NCI-H2081 (cell line): ENCODE measurements at regions not wholly inside any gene's neighbourhood (a gene's known extent, or its start where the extent isn't known, plus 50 kb on each side); places are given as distances from the start of the nearest gene placed in this dataset.

ENCODE experiments used
- DNase-seq, 2 experiments: peaks; one replicate each; lab custom pipeline; 2025; lab: John Stamatoyannopoulos, UW

GRCh38 chr20:40738976-40739375 lies 49.9 kb upstream of the MAFB start:
- DNase-seq, result no peak

- no peak for DNase-seq
These were observed 50.8 kb upstream of the MAFB start for GRCh38 chr20:40739841-40740240.

GRCh38 chr20:40741507-40742106 lies 52.6 kb upstream of the MAFB start:
- DNase-seq, result peak in 1 of 2 experiments; percentile 2

DNA sequence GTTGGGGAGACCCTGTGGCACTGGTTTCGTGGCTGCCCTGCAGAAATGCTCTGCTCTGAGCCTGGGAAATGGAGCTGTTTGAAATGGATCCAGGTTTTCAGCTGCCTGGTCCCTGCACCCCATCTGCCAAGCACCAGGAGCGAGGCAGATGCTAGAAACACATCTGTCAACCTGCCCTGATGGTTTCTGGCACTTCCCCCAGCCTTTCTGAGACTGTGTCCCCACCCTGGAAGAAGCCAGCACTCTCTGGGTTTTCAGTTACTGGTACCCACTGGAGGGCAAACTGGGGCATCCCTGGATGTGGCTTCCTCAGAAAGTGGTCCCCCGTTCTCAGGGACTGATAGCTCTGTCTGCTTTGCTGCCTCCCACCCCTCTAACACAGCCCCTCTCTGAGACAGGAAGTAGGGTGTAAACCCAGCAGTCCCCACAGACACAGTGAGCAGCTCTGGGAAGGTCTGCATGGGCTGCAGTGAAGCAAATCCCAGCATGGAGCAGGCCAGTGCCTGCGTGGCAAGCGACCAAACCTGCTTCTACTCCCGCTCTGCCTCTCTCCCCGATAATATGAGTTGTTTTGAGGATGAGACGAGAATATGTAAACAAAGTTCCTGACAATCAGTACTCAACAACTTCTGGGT lies 54.2 kb upstream of the MAFB start:
- DNase-seq, result no peak

DNA sequence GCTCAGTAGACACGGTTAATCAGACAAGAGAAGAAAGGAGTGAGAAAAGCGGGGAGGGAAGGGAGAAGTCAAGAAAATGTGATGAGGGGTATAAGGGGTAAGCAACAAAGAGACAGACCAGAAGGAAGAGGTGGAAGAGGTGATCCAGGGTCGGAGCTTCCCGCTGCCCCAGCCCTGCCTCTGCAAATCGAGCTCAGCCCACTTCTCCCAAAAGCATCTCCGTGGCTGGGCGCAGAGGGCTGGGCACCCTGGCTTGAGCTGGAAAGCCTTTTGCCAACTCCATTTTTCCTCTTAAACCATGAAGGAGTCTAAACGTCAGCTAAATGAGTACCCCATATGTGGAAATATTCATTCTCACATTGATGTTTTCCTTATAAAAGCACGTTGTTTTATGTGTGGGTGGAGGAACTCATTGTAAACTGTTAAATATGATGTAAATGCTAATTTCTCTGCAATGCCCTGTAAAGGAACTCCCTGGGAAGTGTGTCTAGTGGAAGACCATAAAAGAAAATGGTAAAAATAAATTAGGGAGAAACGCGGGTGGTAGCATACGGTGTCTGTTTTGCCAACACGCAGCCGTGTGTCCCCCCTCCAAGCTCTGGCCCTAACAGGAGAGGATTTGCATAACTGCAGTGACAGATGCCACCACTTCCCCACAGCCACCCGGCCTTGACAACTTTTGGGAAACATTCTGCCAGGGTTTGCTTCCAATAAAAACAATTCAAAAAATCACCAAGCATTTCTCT lies 55.2 kb upstream of the MAFB start:
- no peak for DNase-seq

- no peak for DNase-seq
These were observed 55.8 kb upstream of the MAFB start for GRCh38 chr20:40744818-40745175.

- no peak for DNase-seq
These were observed 57.2 kb upstream of the MAFB start for GRCh38 chr20:40746251-40746650.

DNA sequence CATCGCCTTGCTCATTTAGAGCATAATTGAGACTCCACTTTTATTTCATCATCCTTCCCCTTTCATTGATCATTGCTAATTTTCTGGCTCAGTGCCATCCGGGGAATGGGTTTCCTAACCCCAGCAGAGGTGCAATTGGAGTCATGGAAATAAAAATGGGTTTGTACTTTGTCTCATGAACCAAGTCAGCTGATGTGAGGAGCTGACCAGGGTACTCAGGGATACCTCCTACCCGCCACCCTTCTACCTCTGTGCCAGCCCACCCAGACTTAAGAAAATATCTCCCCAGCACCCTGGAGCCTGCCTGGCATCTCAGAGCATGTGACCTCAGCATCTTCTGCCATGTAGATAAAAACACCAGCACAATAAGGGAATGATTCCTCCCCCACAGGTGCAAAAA lies 59.1 kb upstream of the MAFB start:
- DNase-seq, result no peak

DNA sequence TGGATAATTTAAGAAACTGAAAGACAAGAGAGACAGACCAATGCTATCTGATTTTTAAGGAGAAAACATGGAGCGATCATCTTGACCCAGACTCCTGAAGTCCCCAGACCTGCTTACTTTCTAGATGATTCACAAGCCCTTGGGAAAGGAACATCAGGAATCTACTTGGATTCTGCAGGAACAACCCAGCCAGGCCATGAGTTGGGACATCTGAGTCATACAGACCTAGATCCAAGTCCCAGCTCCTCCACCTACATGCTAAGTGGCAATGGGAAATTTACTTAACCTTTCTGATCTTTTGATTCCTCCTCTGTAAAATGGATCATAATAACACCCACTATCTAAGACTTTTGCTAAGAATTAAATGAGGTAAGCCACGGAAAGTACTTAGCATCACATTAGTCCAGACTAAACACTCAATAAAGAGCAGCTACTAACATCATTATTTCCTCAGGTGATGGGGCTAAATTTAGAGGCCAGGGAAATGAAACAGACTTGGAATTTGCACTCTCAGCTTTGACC lies 61.0 kb upstream of the MAFB start:
- DNase-seq, result no peak

GRCh38 chr20:40750541-40751035 lies 61.6 kb upstream of the MAFB start:
- no peak for DNase-seq

DNA sequence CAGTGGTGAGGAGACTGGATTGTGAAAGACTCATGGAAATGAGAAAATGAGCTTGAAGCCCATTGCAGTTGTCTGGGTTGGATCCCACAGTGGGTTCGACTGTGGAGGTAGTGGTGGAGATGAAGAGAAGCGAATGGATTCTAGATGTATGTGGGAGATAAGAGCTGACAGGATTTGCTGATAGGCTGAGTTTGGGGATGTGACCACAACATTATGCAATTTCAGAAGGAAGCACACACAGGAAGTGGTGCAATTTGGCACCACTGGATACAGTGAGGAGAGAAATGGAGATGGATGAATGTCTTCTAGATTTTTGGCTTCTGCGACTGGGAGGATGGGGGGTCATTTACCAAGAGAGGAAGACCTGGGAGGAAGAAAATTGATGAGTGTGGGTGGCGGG lies 64.4 kb upstream of the MAFB start:
- no peak for DNase-seq

- DNase-seq, result no peak
These were observed 65.4 kb upstream of the MAFB start for GRCh38 chr20:40754339-40754943.

- no peak for DNase-seq
These were observed 68.1 kb upstream of the MAFB start for GRCh38 chr20:40757087-40757486.

DNA sequence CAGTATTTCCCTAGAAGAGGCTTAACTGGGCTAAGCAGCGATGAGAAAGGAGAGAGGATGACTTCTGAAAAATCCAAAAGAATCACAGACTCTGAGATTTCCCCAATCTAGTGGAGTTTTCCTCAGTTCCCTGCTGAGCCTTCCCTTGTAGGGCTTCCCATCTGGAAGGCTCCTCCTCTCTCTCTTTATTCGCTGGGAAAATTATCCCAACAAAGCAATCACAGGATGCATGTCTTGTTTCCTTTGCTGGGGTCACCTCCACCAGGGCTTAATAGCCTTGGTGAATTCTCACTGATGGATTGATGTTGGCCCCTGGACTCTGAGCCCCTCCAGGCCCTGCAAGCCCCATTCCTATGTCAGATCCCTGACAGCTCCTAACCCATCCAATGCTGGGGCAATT lies 69.8 kb upstream of the MAFB start:
- DNase-seq, result no peak

DNA sequence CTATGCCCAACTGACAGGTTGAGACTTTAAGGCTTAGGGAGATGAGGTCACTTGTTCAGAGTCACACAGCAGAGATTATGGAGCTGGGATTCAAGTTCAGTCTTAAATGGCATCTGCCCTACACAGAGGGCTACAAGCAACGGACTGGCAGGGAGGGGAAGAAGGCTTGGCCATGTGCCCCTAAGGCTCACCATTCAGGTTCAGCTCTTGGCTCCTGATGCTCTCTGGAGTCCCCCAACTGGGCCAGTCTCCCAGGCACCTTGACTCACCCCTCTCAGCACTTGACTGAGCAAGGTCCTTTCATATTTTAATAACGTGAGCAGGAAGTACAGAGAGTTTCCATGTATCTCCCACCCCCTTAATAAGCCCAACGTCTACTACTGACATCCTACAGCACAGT lies 71.4 kb upstream of the MAFB start:
- no peak for DNase-seq

DNA sequence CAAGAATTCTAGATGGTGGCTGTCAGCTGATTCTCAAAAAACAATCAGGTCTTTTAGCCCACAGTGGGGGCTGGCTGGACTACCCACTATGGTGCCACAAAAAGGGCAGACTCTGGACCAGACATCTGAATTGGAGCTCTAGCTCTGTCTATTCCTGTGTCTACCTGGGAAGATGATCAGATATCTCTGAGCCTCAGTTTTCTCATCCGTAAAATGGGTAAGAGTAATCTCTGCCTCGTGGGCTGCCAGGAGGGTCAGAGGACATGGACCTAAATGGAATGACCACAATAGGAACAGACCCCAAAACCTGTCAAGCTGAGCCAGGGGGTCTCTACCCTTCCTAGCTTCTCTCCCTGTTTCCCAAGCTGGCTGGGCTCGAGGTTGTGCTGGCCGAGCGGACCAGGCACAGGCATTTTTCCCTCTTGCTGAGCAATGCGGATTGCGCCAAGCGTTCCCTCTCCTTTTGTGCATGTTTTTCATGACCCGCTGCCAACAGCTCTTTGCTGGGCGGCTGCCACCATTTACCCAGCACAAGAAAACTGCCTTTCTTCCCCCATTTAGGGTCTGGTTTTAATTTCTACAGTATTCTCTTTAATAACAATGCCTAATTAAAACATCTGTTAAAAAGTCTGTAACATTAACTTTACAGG lies 74.7 kb upstream of the MAFB start:
- DNase-seq, result no peak

DNA sequence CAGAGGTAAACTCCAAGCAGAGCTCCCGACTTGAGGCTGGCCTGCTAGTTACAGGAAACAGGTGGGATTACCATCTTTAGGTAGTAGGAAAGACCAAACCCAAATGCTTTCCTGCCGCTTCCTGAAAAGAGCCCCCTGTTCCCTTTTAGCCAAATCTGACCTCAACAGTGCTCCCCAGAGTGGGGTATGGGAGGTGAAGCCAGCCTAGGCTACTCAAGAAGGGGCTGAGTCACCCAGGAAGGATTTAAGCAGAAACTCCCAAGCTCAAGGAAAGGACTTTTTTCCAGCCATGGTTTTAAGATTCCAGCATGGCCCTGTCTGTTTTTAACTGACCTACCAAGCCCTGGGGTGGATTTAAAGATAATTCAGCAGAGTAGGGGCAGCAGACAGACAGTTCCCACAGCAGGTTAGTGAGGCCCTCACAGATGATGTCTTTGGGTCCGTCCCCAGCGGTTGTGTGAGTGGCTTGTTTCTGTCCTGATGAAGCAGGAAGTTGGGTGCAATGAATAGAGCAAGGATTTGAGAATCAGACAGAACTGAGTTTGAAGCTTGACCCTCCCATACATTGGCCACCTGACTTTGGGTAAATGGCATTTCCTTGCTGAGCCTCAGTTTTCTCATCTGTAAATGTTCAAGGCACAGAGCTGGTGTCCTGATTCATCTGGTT lies 76.9 kb upstream of the MAFB start:
- no peak for DNase-seq

DNA sequence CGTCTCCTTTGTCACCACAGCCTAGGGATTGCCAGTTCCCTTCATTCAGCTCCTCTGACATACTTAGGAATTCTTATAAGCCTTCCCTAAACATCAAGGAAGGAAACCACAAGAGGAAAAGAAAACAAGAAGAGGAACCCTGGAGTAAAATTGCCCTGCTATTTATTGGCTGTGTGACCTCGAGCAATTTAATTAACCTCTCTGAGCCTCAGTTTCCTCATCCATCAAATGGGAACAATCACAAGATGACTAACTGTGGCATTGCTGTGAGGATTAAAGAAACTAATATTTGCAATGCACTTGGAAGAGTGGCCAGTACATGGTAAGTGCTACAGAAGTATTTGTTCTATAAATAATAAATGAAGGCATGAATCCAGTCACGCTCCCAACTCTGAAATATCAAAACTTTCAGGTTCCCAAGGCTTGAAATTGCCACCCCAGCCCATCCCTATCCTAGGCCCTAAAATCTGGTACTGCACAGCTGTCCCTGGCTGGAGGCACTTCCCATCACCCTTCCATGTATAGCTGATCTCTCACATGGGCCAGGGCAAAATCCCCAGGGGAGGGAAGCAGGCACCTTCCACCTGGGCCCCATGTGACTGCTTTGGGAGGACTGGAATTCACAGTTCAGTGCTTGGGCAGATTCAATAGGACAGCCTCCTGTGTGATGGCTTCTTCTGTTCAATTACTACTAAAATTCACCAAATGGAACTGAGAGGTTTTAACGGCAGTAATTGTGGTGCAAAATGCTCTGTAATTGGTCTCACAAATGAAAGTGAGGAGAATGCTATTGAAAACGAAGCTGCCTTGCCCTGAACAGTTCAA lies 78.0 kb upstream of the MAFB start:
- no peak for DNase-seq

DNA sequence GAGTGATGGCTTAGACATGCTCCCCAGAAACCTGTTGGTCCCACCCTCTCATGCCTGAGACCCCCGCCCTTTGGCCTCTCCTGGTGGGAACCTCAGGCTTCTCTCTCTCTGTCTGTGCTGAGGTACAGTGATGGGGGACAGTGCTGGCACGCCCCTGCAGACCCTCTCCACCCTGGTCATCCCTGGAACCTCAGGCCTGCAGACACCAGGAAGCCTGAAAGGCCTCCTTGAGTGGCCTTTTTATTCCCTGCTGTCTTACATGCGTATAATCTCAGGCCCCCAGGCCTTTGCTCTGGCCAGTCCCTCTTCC lies 78.5 kb upstream of the MAFB start:
- no peak for DNase-seq

GRCh38 chr20:40768105-40768504 lies 79.1 kb upstream of the MAFB start:
- DNase-seq, result no peak

GRCh38 chr20:40769677-40770285 lies 80.7 kb upstream of the MAFB start:
- no peak for DNase-seq
